Neural cell (in vitro differentiated cells): ENCODE measurements at regions not wholly inside any gene's neighbourhood (a gene's known extent, or its start where the extent isn't known, plus 50 kb on each side); places are given as distances from the start of the nearest gene placed in this dataset.
"Not testable (repeated sequence)": the region's sequence is repeated elsewhere in the genome, so short reads cannot be mapped to it uniquely, and the experiment has no call there.

Source experiments
- H2AFZ ChIP-seq: fragments of 200-600, 300-800 bp; sonication (generic), shearing (Covaris generic); 2 replicates; pipeline ENCODE4 v1.6.0; 2014; ENCODE audit warnings: low read depth, mild to moderate bottlenecking, antibody characterized with exemption, low read length, moderate library complexity
- H3F3A ChIP-seq: fragments of 200-600 bp; shearing (Covaris generic); 2 replicates; pipeline ENCODE4 v1.6.1; 2016; ENCODE audit warnings: mild to moderate bottlenecking, moderate library complexity, mixed read lengths, antibody characterized with exemption, low read length; ENCODE audit not compliant: insufficient read depth, poor library complexity, severe bottlenecking
- H3K27ac ChIP-seq: fragments of 200-600, 300-800 bp; sonication (generic), shearing (Covaris generic); 2 replicates; pipeline ENCODE4 v1.5.1; 2014; ENCODE audit warnings: mild to moderate bottlenecking, low read length, moderate library complexity
- H3K27me3 ChIP-seq: fragments of 300-800, 200-600 bp; sonication (generic), shearing (Covaris generic); 2 replicates; pipeline ENCODE4 v1.6.0; 2014; ENCODE audit warnings: mild to moderate bottlenecking, low read depth, low read length, moderate library complexity; ENCODE audit not compliant: insufficient read depth
- H3K36me3 ChIP-seq: fragments of 300-800, 200-600 bp; sonication (generic), shearing (Covaris generic); 2 replicates; pipeline ENCODE4 v1.5.1; 2014; ENCODE audit warnings: mild to moderate bottlenecking, antibody characterized with exemption, low read length, moderate library complexity; ENCODE audit not compliant: insufficient read depth
- H3K4me2 ChIP-seq: fragments of 300-800, 200-600 bp; sonication (generic), shearing (Covaris generic); 2 replicates; pipeline ENCODE4 v1.6.0; 2014; ENCODE audit warnings: mild to moderate bottlenecking, low read length
- H3K4me3 ChIP-seq: fragments of 300-800, 200-600 bp; sonication (generic), shearing (Covaris generic); 2 replicates; pipeline ENCODE4 v1.5.1; 2014; ENCODE audit warnings: mild to moderate bottlenecking, low read length, moderate library complexity
- H3K79me2 ChIP-seq: fragments of 200-600 bp; shearing (Covaris generic); replicated peaks from 2 replicates; pipeline ENCODE4 v1.6.0; 2014; ENCODE audit warnings: mild to moderate bottlenecking, low read length, moderate library complexity; ENCODE audit not compliant: insufficient read depth
- H3K9ac ChIP-seq: fragments of 300-800, 200-600 bp; sonication (generic), shearing (Covaris generic); 2 replicates; pipeline ENCODE4 v1.6.1; 2016; ENCODE audit warnings: mild to moderate bottlenecking, low read length, mixed read lengths
- H3K9me2 ChIP-seq: fragments of 200-600 bp; shearing (Covaris generic); 2 replicates; pipeline ENCODE4 v1.6.1; 2016; ENCODE audit warnings: mild to moderate bottlenecking, low read length, mixed read lengths; ENCODE audit not compliant: insufficient read depth
- H3K9me3 ChIP-seq: fragments of 200-600, 300-800 bp; sonication (generic), shearing (Covaris generic); 2 replicates; pipeline ENCODE4 v1.6.1; 2016; ENCODE audit warnings: mild to moderate bottlenecking, mixed run types, low read length, moderate library complexity, mixed read lengths
- H4K20me1 ChIP-seq: fragments of 200-600 bp; shearing (Covaris generic); 2 replicates; pipeline ENCODE4 v1.6.1; 2016; ENCODE audit warnings: mild to moderate bottlenecking, mixed run types; ENCODE audit not compliant: insufficient read depth
- EP300 ChIP-seq: fragments of 450-650 bp; conservative IDR thresholded peaks from 2 replicates; pipeline ENCODE4 v1.6.1; 2014; ENCODE audit warnings: antibody characterized with exemption, mild to moderate bottlenecking, moderate library complexity; ENCODE audit not compliant: poor library complexity, severe bottlenecking
- EZH2 ChIP-seq: fragments of 200-600, 300-800 bp; shearing (Covaris generic), sonication (generic); IDR thresholded peaks from 2 replicates; pipeline ENCODE4 v1.6.1; 2014; ENCODE audit warnings: antibody characterized with exemption, low read length, borderline replicate concordance, mild to moderate bottlenecking; ENCODE audit not compliant: insufficient read depth, poor library complexity, severe bottlenecking
- MXI1 ChIP-seq: fragments of 450-650 bp; conservative IDR thresholded peaks from 2 replicates; pipeline ENCODE4 v1.6.1; 2014; ENCODE audit warnings: antibody characterized with exemption, mild to moderate bottlenecking; ENCODE audit not compliant: poor library complexity, severe bottlenecking
- POLR2AphosphoS5 ChIP-seq: IDR thresholded peaks from 2 replicates; pipeline ENCODE4 v1.6.1; 2012
- RAD21 ChIP-seq: fragments of 450-650 bp; conservative IDR thresholded peaks from 2 replicates; pipeline ENCODE4 v1.6.1; 2014; ENCODE audit warnings: antibody characterized with exemption, mild to moderate bottlenecking, moderate library complexity
- SMC3 ChIP-seq: fragments of 450-650 bp; conservative IDR thresholded peaks from 2 replicates; pipeline ENCODE4 v1.6.1; 2014; ENCODE audit warnings: antibody characterized with exemption, mild to moderate bottlenecking, moderate library complexity; ENCODE audit not compliant: poor library complexity
- TAF1 ChIP-seq: IDR thresholded peaks from 2 replicates; pipeline ENCODE4 v1.6.1; 2012; ENCODE audit warnings: low read depth
- TF ChIP-seq, protein P1 (sequence below): IDR thresholded peaks from 2 replicates; pipeline ENCODE4 v1.6.1; 2012; ENCODE audit warnings: borderline replicate concordance
- TF ChIP-seq, protein P2 (sequence below): fragments of 450-650 bp; IDR thresholded peaks from 2 replicates; pipeline ENCODE4 v1.5.1; 2014; ENCODE audit warnings: antibody characterized with exemption, mild to moderate bottlenecking, moderate library complexity; ENCODE audit not compliant: poor library complexity, severe bottlenecking

DNA sequence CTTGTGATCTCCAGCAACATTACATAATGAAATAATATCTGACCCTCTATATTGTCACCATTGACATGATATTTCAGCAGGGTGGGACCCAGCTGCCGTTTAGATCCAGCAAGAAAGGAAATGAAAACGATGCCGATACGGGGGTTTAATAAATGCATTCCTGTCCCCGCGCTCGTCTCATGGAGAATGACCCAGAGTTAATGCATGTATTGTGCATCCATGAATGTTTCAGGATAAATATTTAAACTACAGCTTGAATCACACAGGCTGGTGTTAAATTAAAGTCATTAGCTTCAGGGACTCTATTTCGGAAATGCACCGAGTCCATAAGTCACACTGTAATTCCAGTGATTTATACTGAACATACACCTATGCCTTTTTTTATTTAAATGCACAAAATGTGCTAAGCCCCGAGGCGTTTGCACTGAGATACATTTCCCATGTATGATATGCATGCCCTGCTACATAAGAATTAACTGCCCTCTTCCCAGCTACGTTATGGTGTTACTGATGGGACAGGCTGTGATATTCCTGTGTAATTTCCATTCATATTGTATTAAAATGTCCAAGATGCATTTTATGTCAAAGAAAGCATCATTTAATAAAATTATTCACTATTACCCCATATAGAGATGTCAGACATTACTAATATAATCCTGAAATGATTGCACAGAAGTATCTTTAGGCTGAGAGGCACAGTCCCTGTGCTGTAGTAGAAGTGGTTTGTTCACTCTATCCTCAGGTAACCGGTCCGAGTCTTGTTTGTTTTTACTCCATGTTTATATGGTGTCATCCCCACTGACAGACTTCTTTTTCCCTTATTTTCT is 109.3 kb upstream of the ZNF516 start:
- no peaks in the 10 kb centered on the region for H4K20me1 ChIP-seq
- no peak for TF ChIP-seq RAD21
- no peak for TF ChIP-seq POLR2AphosphoS5
- no peak for TF ChIP-seq TAF1
- no peak for TF ChIP-seq SMC3
- no peak for TF ChIP-seq MXI1
- no peak for TF ChIP-seq EZH2
- TF ChIP-seq, protein P1, sequence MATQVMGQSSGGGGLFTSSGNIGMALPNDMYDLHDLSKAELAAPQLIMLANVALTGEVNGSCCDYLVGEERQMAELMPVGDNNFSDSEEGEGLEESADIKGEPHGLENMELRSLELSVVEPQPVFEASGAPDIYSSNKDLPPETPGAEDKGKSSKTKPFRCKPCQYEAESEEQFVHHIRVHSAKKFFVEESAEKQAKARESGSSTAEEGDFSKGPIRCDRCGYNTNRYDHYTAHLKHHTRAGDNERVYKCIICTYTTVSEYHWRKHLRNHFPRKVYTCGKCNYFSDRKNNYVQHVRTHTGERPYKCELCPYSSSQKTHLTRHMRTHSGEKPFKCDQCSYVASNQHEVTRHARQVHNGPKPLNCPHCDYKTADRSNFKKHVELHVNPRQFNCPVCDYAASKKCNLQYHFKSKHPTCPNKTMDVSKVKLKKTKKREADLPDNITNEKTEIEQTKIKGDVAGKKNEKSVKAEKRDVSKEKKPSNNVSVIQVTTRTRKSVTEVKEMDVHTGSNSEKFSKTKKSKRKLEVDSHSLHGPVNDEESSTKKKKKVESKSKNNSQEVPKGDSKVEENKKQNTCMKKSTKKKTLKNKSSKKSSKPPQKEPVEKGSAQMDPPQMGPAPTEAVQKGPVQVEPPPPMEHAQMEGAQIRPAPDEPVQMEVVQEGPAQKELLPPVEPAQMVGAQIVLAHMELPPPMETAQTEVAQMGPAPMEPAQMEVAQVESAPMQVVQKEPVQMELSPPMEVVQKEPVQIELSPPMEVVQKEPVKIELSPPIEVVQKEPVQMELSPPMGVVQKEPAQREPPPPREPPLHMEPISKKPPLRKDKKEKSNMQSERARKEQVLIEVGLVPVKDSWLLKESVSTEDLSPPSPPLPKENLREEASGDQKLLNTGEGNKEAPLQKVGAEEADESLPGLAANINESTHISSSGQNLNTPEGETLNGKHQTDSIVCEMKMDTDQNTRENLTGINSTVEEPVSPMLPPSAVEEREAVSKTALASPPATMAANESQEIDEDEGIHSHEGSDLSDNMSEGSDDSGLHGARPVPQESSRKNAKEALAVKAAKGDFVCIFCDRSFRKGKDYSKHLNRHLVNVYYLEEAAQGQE, result no peak
- no peaks in the 10 kb centered on the region for H3K36me3 ChIP-seq
- H3K27ac ChIP-seq, result no peak overlapping the region
- H3K4me3 ChIP-seq, result no peak overlapping the region
- H3K9me2 ChIP-seq, result no peaks in the 10 kb centered on the region
- H3F3A ChIP-seq, result no peaks in the 10 kb centered on the region
- no peak overlapping the region for H3K9ac ChIP-seq
- no peaks in the 10 kb centered on the region for H3K9me3 ChIP-seq
- H3K27me3 ChIP-seq, result no peaks in the 10 kb centered on the region
- no peak overlapping the region for H3K4me2 ChIP-seq
- H2AFZ ChIP-seq, result no peak overlapping the region
- no peaks in the 10 kb centered on the region for H3K79me2 ChIP-seq

DNA sequence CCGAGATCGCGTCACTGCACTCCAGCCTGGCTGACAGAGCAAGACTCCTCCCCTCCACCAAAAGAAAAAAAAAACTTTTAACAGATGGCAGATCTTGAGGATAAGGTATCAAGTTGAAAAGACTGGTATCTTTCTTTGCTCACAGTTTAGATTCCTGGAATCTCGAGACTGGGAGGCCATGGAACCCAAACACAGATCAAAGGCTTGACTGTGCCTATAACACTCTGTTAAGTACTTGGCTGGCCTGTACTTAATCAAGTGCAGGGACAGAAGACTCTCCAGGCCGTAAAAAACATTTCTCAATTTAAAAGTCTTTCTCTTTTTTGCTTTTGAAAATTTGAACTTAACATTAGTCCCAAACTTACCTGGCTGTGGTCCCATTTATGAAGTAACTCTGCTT is 107.1 kb upstream of the ZNF516 start:
- H4K20me1 ChIP-seq, result no peaks in the 10 kb centered on the region
- no peak overlapping the region for H3K9ac ChIP-seq
- TF ChIP-seq, protein P1, result no peak
- TF ChIP-seq, protein P2, sequence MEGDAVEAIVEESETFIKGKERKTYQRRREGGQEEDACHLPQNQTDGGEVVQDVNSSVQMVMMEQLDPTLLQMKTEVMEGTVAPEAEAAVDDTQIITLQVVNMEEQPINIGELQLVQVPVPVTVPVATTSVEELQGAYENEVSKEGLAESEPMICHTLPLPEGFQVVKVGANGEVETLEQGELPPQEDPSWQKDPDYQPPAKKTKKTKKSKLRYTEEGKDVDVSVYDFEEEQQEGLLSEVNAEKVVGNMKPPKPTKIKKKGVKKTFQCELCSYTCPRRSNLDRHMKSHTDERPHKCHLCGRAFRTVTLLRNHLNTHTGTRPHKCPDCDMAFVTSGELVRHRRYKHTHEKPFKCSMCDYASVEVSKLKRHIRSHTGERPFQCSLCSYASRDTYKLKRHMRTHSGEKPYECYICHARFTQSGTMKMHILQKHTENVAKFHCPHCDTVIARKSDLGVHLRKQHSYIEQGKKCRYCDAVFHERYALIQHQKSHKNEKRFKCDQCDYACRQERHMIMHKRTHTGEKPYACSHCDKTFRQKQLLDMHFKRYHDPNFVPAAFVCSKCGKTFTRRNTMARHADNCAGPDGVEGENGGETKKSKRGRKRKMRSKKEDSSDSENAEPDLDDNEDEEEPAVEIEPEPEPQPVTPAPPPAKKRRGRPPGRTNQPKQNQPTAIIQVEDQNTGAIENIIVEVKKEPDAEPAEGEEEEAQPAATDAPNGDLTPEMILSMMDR, result no peak
- TF ChIP-seq SMC3 (no peak), EP300 (no peak)
- H3K27me3 ChIP-seq, result no peaks in the 10 kb centered on the region
- H3K4me3 ChIP-seq, result no peak overlapping the region
- H3K79me2 ChIP-seq, result no peaks in the 10 kb centered on the region
- H3K27ac ChIP-seq, result no peak overlapping the region
- no peaks in the 10 kb centered on the region for H3K9me2 ChIP-seq
- H3K4me2 ChIP-seq, result no peak overlapping the region
- H2AFZ ChIP-seq, result no peak overlapping the region
- no peaks in the 10 kb centered on the region for H3K9me3 ChIP-seq
- no peaks in the 10 kb centered on the region for H3F3A ChIP-seq
- H3K36me3 ChIP-seq, result no peaks in the 10 kb centered on the region

DNA sequence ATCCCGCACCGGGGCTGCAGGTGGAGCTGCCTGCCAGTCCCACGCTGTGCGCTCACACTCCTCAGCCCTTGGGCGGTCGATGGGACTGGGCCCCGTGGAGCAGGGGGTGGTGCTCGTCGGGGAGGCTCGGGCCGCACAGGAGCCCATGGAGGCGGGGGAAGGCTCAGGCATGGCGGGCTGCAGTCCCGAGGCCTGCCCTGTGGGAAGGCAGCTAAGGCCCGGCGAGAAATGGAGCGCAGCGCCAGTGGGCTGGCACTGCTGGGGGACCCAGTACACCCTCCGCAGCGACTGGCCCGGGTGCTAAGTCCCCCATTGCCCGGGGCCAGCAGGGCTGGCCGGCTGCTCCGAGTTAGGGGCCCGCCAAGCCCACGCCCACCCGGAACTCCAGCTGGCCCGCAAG is 105.0 kb upstream of the ZNF516 start:
- H2AFZ ChIP-seq, H3K4me2 ChIP-seq, H3K9me2 ChIP-seq, H3F3A ChIP-seq, H3K9ac ChIP-seq, H3K9me3 ChIP-seq, H4K20me1 ChIP-seq, H3K4me3 ChIP-seq, H3K79me2 ChIP-seq, H3K27me3 ChIP-seq, H3K36me3 ChIP-seq, H3K27ac ChIP-seq: not testable (repeated sequence)
